GM08714 (cell line): ENCODE measurements at regions not wholly inside any gene's neighbourhood (a gene's known extent, or its start where the extent isn't known, plus 50 kb on each side); places are given as distances from the start of the nearest gene placed in this dataset.
"Not testable (repeated sequence)": the region's sequence is repeated elsewhere in the genome, so short reads cannot be mapped to it uniquely, and the experiment has no call there.

Experiments
- H3K4me3 ChIP-seq: fragments of 200-500 bp; sonication (Bioruptor generic); 2 replicates; pipeline ENCODE4 v1.5.1; 2014; ENCODE audit warnings: mild to moderate bottlenecking, low read length, inconsistent platforms
- ZNF274 ChIP-seq: IDR thresholded peaks from 2 replicates; pipeline ENCODE4 v1.6.1; 2012; ENCODE audit warnings: mild to moderate bottlenecking, low read depth, low read length

DNA sequence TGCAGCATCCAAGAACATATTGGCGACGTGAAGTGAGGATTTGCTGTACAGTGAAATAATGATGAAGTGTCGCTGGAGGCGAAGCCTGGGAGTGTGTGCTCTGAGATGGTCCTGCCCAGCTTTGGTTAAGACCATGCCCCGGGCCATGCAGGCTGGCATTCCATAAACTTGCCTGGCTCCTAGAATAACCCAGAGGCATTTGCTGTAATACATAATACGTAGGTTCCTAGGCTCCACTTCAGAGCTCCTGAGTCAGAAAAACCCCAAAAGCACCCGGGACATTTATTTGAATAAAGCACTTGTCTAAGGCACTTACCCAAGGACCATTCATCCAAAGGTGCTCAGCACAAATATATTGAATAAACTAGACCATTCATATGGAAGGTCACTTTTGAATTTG, 279.3 kb downstream of the ABCC12 start:
- no peak for TF ChIP-seq ZNF274
- H3K4me3 ChIP-seq: no peak overlapping the region

DNA sequence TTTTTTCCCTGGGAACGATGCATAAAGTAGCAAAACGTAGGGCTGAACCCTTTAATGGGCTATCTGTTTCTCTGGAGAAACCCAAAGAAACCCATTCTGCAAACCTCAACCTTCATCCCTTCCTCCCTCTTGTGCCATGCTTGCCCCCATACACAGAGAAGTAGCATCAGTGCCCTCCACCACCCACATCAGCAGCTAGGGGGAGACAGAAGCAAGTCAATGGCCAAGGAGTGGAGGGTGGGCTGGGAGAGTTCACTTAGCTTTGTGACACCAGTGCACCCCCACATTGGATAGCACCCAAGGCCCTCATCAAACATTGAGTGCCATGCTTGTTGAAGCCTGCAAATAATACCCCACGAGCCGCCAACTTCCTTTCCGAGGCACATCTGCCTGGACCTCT, 282.4 kb downstream of the ABCC12 start:
- no peak for TF ChIP-seq ZNF274
- H3K4me3 ChIP-seq: no peak overlapping the region

DNA sequence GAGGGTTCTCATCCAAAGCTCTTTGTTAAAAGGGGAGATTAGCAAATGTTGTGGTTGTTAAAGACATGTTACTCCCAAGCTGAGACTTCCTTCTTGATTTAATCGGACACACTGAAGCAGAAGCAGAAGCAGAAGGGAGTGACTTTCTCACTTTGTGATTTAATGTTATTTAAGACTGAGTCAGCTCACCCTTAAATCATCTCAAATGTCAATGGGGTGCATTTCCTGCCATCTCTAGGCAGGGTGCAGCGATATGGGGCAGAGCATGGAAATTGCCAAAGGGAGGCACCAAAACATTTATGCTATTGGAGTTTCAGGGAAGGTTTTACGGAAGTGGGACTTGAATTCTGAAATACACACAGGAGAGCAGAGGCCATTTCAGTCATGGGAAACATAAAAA, 283.6 kb downstream of the ABCC12 start:
- TF ChIP-seq ZNF274: no peak
- no peak overlapping the region for H3K4me3 ChIP-seq

DNA sequence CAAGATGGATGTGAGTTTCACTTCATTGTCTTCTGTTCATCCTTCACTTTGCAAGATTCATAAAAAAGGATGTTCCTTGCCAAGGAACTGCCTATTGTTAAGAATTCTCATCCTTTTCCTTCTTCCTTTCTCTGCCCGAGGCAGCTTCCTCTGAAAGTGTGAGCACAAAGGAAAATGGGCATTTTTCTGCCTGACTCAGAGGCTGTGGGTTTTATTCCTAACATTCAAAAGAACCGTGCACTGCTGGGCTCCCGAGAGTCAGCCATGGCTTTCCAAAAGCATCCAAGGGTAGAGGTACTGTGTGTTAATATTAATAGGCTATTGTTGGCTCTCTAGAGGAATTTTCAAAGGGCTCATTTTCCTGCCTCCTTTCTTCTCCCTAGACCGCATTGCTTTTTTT, 289.4 kb downstream of the ABCC12 start:
- no peak for TF ChIP-seq ZNF274

DNA sequence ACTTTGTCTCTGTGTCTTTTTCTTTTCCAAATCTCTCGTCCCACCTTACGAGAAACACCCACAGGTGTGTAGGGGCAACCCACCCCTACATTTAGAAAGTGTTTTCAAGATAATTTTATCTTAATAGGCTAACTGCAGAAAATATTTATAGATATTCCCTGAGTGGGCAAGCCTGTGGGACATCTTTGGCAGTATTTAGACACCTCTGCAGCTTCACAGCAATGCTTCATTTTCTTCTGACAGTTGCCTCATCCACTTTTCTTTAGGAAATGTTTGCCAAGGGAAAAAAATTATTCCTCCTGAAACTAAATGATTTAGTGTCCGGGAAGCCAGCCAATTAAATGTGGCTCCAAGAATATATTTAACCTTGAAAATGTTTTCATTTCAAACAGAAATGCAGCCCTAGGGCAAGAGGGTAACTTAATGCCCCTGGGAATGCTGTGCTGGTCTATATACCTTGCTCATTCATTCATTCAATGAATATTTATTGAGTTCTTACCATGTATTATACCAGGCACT, 290.4 kb downstream of the ABCC12 start:
- no peak overlapping the region for H3K4me3 ChIP-seq
- no peak for TF ChIP-seq ZNF274

More for the DNA sequence above, 289.4 kb downstream of the ABCC12 start:
- H3K4me3 ChIP-seq: no peak overlapping the region

DNA sequence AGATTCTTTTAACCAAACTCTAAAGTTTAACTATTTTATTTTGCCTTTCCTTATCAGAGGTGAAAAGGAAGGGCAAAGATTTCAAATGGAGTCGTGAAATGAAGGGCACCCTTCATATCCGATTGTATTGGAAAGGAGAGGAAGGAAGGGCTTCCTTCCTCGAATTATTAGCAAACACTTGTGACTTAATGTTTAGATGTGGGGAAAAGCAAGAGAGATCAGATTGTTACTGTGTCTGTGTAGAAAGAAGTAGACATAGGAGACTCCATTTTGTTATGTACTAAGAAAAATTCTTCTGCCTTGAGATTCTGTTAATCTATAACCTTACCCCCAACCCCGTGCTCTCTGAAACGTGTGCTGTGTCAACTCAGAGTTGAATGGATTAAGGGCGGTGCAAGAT, 291.5 kb downstream of the ABCC12 start:
- not testable (repeated sequence) for H3K4me3 ChIP-seq

DNA sequence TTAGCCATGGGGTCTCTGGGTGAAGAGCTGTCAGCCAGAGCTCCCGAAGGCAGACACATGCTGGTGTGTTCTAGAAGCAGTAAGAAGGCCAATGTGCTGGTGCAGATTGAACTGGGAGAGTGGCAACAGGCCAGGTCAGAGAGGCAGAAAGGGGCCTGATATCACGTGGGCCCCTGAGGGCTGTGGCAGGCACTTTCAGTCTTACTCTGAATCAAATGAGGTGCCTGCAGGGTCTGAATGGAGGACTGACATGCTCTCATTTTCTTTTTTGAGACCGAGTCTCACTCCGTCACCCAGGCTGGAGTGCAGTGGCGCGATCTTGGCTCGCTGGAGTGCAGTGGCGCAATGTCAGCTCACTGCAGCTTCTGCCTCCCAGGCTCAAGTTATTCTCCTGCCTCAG, 293.8 kb downstream of the ABCC12 start:
- no peak for TF ChIP-seq ZNF274
- H3K4me3 ChIP-seq: no peak overlapping the region

DNA sequence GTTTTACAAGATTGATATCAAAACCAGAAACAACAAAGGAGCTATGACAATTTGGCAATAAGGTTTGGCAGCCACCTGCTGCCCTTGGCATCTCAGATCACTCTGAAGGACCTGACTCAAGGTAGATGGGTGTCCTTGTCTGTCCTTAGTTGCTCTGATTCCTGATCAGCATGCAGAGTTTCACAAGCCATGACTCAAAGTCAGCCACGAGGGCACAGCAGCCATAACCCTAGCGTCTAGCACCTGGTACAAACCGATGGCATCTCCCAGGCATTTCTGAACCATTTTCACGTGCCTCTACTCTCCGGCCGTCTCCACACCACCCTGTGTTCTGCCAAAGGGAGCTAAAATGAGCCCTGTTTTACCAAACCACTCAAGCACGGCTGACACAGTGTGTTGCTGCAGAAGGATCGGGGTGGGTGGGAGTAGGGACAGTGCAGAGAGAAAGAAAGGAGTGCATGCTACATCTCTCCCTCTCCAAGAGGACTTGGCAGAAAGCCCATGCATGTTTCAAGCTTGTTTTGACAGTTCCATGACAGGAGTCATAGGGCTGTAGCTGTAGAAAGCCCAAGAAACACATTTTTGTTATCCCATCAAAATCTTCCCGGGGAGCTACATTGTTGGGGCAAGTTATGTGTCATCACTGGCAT, 297.3 kb downstream of the ABCC12 start:
- no peak for TF ChIP-seq ZNF274
- no peak overlapping the region for H3K4me3 ChIP-seq

DNA sequence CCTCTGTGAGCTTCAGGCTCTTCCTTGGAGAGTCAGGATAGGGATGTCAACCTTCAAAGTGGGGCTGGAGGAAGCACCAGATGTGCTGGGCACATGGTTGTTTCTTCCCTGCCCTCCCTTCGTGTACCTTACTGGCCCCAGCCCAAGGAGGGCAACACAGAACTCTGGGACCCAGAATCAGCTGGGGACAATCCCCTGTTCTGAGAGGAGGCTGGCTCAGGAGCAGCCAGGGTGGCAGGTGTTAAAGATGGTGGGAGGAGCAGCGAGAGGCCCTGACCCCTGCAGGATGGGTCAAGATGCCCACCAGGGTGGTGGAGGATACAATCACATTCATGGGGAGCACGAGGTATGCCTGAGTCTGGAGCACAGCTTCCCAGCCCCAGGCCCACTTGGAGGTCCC, 300.4 kb downstream of the ABCC12 start:
- TF ChIP-seq ZNF274: no peak
- H3K4me3 ChIP-seq: no peak overlapping the region

DNA sequence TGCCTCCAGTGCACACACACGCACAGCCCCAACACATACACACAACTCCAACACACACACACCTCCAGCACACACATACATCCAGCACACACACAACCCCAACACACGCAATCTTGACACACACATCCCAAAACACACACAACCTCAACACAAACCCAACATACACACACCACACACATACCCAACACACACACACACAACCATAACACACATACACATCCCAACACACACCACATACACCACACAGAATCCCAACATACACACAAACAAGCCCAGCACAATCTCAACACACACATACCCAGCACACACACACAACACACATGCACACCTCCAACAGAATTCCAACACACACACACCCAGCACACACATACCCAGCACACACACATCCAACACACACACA, 301.1 kb downstream of the ABCC12 start:
- no peak for TF ChIP-seq ZNF274
- H3K4me3 ChIP-seq: no peak overlapping the region

DNA sequence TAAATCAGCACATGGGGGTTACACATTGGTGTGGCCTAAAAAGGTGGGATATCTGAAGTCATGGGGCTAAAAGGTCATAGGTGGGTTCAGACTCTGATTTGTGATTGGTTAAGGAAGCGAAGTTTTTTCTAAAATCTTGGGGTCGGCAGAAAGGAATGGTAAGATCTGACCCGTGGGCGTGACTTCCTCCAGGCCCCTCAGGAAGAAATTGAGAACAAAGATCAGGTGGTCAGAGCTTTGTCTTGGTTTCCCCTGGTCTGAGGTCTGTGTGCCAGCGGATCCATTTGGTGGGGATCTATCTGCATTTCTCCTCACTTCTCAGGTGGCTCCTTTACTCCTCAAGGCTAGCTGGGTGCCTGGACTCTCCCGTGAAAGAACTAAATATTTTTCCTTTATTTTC, 302.8 kb downstream of the ABCC12 start:
- no peak overlapping the region for H3K4me3 ChIP-seq
- no peak for TF ChIP-seq ZNF274

DNA sequence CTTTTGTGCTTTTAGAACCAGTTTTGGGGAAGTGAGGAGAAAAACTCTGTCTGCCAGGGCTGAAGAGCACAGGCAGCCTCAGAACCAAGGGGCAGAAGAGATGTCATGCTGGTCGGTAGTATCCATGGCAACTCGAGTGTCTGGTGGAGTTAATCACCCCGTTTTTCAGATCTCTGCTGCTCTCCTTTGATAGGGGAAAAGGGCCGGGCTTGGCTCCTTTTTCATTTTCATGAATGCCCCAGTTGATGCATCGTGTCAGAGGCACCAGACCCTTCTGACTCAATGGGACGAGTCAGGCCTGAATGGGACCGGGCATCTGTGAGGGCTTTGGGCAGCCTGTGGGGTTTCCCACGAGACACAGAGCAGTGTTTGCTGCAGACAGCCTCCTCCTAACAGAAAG, 304.6 kb downstream of the ABCC12 start:
- TF ChIP-seq ZNF274: no peak
- no peak overlapping the region for H3K4me3 ChIP-seq

DNA sequence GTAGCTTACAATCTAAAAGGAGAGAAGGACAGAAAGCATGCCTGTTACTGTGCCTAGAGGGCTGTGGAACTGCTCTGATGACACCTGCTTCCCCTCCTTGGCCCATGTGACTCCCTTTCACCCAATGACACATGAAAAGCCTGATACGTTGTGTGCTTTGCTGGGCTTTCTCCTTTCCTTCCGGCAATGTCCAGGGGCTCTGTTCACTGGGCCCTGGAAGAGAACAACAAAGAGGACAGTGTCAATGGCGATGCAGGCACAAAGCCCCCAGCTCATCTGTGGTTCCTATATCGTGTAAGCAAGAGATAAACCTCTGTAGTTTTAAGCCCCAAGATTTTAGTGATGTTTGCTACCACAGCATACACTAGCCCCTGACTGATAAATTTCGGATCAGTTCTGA, 306.1 kb downstream of the ABCC12 start:
- H3K4me3 ChIP-seq: no peak overlapping the region
- TF ChIP-seq ZNF274: no peak

DNA sequence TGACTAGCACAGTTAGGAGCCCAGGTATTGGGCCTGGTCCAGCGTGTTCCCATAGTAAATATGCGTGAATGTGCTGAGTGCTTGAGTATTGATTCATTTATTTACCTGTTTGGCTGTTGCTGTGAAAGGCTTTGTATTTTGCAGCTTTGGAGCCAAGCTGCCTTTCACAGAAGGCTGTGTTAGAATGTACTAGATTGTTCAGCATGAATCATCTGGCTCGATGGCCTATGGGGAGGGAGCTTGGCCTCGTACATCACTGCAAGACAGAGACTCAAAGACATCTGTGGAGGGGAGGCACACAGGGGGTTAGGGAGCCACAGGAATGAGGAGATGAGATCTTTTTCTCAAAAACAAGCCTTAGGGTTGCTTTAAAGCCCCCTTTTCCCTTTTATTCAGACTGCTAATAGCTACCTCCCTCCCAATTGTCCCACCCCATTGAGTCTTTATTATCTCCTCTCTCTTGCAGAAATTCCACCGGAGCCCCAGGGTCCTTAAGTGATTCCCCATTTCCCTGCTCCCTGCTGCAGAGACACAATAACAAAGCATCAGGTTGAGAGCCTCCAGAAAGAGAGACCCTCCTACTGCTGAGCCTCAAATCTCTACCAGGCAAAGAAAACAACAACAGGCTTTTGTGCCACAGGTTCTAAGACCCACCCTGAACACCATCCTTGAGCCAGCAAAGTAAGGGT, 307.2 kb downstream of the ABCC12 start:
- H3K4me3 ChIP-seq: no peak overlapping the region
- no peak for TF ChIP-seq ZNF274

DNA sequence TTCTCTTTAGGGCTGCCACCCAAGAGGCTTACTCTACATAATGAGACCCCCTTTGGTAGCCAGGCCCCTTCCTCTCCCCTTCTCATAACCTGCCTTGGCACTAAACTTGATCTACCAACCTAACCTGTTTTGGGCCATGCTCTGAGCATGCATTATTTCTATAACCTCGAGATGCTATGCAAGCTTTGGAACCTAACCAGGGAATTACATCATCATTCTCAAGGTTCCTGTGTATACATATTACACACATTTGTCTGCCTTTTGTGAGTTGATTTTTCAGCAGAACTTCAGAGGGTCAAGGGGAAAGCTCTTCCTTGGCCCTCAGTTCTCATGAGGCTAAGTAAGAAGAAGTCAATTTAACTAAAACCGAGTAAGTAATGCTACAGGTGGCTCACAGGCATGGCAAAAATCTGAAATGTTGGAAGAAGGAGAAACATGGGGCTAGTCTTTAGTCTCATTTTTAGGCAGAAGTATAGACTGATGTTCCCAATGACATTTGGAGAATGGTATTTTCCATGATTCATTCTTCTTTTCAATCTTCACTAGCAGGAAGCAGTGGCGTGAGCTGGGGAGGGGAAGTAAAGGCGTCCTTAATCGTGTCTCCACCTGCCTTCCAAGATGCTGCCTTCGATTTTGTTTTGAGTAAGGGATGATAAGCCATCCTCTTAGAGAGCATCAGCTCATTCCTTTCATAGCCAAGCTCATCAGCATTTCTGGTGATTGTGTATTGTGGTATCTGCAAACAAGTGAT, 308.4 kb downstream of the ABCC12 start:
- H3K4me3 ChIP-seq: no peak overlapping the region
- no peak for TF ChIP-seq ZNF274
